IgD-negative memory B cell (primary cell): ENCODE measurements at regions not wholly inside any gene's neighbourhood (a gene's known extent, or its start where the extent isn't known, plus 50 kb on each side); places are given as distances from the start of the nearest gene placed in this dataset.
"Not testable (repeated sequence)": the region's sequence is repeated elsewhere in the genome, so short reads cannot be mapped to it uniquely, and the experiment has no call there.

Source experiments
- H3K27ac Mint-ChIP-seq, 3 donors: one replicate each; pipeline ENCODE4 v1.8.0; 2020 to 2022; ENCODE audit warnings: mild to moderate bottlenecking in 3 of 3, mixed read lengths in 3 of 3, moderate library complexity in 1 of 3
- H3K27me3 Mint-ChIP-seq: one replicate; pipeline ENCODE4 v1.8.0; 2021; ENCODE audit warnings: mixed read lengths
- H3K36me3 Mint-ChIP-seq: one replicate; pipeline ENCODE4 v1.8.0; 2020; ENCODE audit warnings: mild to moderate bottlenecking, mixed read lengths
- H3K4me1 Mint-ChIP-seq, 3 donors: one replicate each; pipeline ENCODE4 v1.8.0; 2020 to 2022; ENCODE audit warnings: mixed read lengths in 3 of 3, mild to moderate bottlenecking in 1 of 3
- H3K4me3 Mint-ChIP-seq, 4 donors: one replicate each; pipeline ENCODE4 v1.8.0; 2020 to 2022; ENCODE audit warnings: mild to moderate bottlenecking in 4 of 4, mixed read lengths in 4 of 4, moderate library complexity in 3 of 4
- H3K9me3 Mint-ChIP-seq, 3 donors: one replicate each; pipeline ENCODE4 v1.8.0; 2020 to 2021; ENCODE audit warnings: mixed read lengths in 3 of 3, mild to moderate bottlenecking in 1 of 3

- H3K9me3 Mint-ChIP-seq: peaks cover 0 to 8% (median 3%) of the 10 kb centered on the region in 3 donors
- H3K27ac Mint-ChIP-seq: no peak overlapping the region
- no peaks in the 10 kb centered on the region for H3K4me1 Mint-ChIP-seq
Observed at GRCh38 chr18:66966171-66966570, 362.3 kb upstream of the CDH19 start.

DNA sequence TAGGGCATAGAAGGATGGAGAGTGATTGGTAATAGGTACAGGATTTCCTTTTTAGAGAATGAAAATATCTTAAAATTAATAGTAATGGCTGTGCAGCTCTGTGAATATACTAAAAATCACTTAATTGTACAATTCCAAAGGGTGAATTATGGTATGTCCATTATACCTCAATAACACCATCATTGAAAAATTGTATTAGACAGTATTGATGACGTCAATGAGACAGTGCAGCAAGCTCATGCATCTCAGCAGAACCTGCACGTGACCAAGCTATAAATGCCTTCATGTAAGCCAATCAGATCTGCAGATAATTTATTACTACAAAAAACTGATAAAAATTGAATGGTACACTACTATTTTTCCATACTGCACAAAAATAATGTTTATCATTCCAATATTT is 354.4 kb upstream of the CDH19 start:
- Mint-ChIP-seq H3K4me1 (no peaks in the 10 kb centered on the region), H3K27me3 (no peaks in the 10 kb centered on the region), H3K36me3 (no peaks in the 10 kb centered on the region), H3K27ac (no peak overlapping the region), H3K9me3 (peaks cover 0 to 3% (median 1%) of the 10 kb centered on the region in 3 donors), H3K4me3 (no peak overlapping the region)

More at GRCh38 chr18:66966171-66966570, 362.3 kb upstream of the CDH19 start:
- Mint-ChIP-seq H3K4me3 (peak overlapping the region in 1 of 4 donors; percentile 2), H3K36me3 (no peaks in the 10 kb centered on the region), H3K27me3 (no peaks in the 10 kb centered on the region)

DNA sequence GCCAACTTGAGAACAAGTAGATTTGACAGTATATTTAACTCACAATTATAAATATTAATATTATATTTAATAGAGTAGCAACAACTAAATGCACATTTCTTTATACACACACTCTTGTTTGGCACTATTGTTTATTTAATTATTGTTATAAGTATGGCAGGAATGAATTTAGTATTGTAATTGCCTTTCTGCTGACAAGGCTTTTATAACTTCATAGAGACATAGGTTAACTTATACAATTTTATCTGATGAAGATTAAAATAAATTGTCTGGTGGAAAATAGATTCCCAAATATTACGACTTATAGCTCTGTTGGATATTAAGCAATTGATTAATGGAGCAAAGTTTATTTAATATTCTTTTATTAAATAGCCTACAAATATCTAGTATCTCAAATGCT is 347.9 kb upstream of the CDH19 start:
- H3K27ac Mint-ChIP-seq: no peak overlapping the region
- no peaks in the 10 kb centered on the region for H3K36me3 Mint-ChIP-seq

GRCh38 chr18:66949419-66949818 is 345.5 kb upstream of the CDH19 start:
- Mint-ChIP-seq H3K9me3 (peaks cover 4 to 5% (median 4%) of the 10 kb centered on the region in 3 donors), H3K4me1 (no peaks in the 10 kb centered on the region), H3K4me3 (no peak overlapping the region), H3K27me3 (no peaks in the 10 kb centered on the region), H3K36me3 (no peaks in the 10 kb centered on the region), H3K27ac (no peak overlapping the region)

More for the DNA sequence above, 347.9 kb upstream of the CDH19 start:
- no peak overlapping the region for H3K4me3 Mint-ChIP-seq
- peaks cover 4% of the 10 kb centered on the region in 3 donors for H3K9me3 Mint-ChIP-seq
- no peaks in the 10 kb centered on the region for H3K27me3 Mint-ChIP-seq
- no peaks in the 10 kb centered on the region for H3K4me1 Mint-ChIP-seq

GRCh38 chr18:66937546-66937945 is 333.7 kb upstream of the CDH19 start:
- Mint-ChIP-seq H3K36me3 (no peaks in the 10 kb centered on the region), H3K27me3 (no peaks in the 10 kb centered on the region), H3K27ac (no peak overlapping the region), H3K9me3 (peaks cover 0 to 10% (median 1%) of the 10 kb centered on the region in 3 donors), H3K4me3 (no peak overlapping the region), H3K4me1 (no peaks in the 10 kb centered on the region)

- H3K4me3 Mint-ChIP-seq: no peak overlapping the region
- H3K4me1 Mint-ChIP-seq: no peaks in the 10 kb centered on the region
- peaks cover 0 to 6% (median 5%) of the 10 kb centered on the region in 3 donors for H3K9me3 Mint-ChIP-seq
- no peak overlapping the region for H3K27ac Mint-ChIP-seq
- peaks cover 2% of the 10 kb centered on the region for H3K36me3 Mint-ChIP-seq
- H3K27me3 Mint-ChIP-seq: no peaks in the 10 kb centered on the region
Observed at GRCh38 chr18:66931010-66931409, 327.1 kb upstream of the CDH19 start.

DNA sequence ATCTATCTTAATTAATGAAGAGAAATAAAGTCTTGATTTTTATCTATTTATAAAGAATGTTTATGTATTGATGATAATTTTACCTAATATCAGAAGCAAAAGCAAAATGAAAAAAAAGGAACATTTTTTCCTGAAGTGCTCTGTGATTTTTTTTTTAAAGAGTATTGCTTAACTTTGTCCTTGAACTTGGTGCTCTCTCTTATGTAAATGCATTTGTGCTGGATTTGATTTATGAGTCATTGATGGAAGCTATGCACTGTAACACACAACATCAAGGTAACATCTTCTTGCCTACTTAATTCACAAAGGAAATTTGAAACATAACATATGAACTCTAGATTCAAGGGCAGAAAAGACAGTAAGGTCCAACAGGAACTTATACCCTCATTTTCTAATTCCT is 312.9 kb upstream of the CDH19 start:
- no peaks in the 10 kb centered on the region for H3K4me1 Mint-ChIP-seq
- no peak overlapping the region for H3K27ac Mint-ChIP-seq
- H3K9me3 Mint-ChIP-seq: no peaks in the 10 kb centered on the region
- no peaks in the 10 kb centered on the region for H3K27me3 Mint-ChIP-seq
- H3K36me3 Mint-ChIP-seq: no peaks in the 10 kb centered on the region
- no peak overlapping the region for H3K4me3 Mint-ChIP-seq

DNA sequence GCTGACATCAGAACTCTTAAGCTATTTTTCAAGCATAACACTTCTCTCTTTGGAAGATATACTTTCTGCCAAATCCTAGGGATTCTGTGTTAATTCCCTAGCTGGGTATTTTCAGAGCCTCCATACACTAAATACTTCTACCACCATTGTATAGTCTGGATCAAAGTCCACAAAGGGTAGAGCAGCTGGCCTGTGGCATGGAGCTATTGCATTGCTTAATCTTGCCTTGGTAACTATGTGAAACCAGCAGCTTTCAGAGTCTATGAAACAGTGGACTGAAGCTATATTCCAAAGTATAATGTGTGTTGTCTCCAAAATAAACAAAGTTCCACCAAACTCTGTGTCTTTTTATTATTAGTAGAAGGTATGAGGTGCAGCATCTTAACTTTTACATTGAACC is 296.9 kb upstream of the CDH19 start:
- peaks cover 0 to 17% (median 2%) of the 10 kb centered on the region in 3 donors for H3K9me3 Mint-ChIP-seq
- H3K36me3 Mint-ChIP-seq: peaks cover 1% of the 10 kb centered on the region
- no peak overlapping the region for H3K4me3 Mint-ChIP-seq
- H3K4me1 Mint-ChIP-seq: peaks cover 0 to 1% (median 0%) of the 10 kb centered on the region in 3 donors
- H3K27me3 Mint-ChIP-seq: no peaks in the 10 kb centered on the region
- H3K27ac Mint-ChIP-seq: no peak overlapping the region

DNA sequence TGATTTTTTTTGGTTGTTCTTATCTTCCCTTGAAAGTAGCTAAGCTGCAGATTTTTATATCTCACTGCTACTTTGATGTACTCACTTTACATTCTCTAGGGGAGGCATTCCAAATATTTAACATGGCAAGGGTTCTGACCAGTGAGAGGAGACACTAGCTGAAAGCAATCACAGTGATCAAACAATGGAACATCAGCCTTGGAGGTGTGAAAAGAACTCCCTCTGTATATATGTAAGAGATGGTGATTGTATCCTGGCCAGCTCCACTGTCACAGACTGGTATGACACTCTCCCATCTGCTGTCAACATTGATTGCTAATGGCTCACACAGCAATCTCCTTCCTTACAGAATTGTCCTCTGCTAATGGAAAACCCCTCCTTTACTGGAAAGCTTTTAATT is 291.7 kb upstream of the CDH19 start:
- peaks cover 0 to 17% (median 2%) of the 10 kb centered on the region in 3 donors for H3K9me3 Mint-ChIP-seq
- H3K36me3 Mint-ChIP-seq: peaks cover 1% of the 10 kb centered on the region
- no peak overlapping the region for H3K4me3 Mint-ChIP-seq
- no peak overlapping the region for H3K27ac Mint-ChIP-seq
- H3K4me1 Mint-ChIP-seq: no peaks in the 10 kb centered on the region
- H3K27me3 Mint-ChIP-seq: no peaks in the 10 kb centered on the region

- H3K4me1 Mint-ChIP-seq: no peaks in the 10 kb centered on the region
- H3K9me3 Mint-ChIP-seq: peaks cover 0 to 14% (median 2%) of the 10 kb centered on the region in 3 donors
- H3K27ac Mint-ChIP-seq: no peak overlapping the region
- no peaks in the 10 kb centered on the region for H3K27me3 Mint-ChIP-seq
- H3K36me3 Mint-ChIP-seq: peaks cover 1% of the 10 kb centered on the region
- no peak overlapping the region for H3K4me3 Mint-ChIP-seq
Observed at GRCh38 chr18:66894851-66895250, 291.0 kb upstream of the CDH19 start.

GRCh38 chr18:66892388-66892787 is 288.5 kb upstream of the CDH19 start:
- not testable (repeated sequence) for H3K4me3 Mint-ChIP-seq, H3K27ac Mint-ChIP-seq, H3K4me1 Mint-ChIP-seq, H3K27me3 Mint-ChIP-seq, H3K9me3 Mint-ChIP-seq, H3K36me3 Mint-ChIP-seq

DNA sequence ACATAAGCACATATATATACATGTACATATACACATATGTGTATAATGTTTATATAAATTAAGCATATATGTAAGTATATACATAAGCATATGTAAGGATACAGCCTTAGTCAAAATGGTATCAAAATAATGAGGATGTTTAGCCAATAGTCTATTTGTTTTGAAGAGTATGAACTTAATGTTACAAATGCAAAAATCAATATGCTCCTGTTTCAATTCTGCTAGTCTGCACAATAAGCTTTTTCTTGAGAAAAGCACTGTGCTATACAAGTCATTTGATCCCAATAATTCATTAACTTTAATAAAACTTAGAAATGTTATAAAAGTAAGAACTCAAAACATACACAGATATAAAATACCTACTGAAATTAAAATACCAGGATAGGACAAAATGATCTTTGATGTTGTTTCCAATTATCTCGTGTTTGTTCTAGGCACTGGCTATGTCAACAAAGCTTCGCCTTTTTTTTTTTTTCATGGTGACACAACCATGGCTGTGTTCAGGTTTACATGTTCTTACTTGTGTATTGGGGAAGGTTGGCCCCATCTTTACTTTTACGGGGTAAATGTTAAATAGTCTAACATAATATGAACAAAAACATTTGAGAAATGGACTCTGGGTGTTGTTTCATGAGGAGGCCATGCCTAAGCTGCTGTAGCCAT is 271.1 kb upstream of the CDH19 start:
- Mint-ChIP-seq H3K9me3 (no peaks in the 10 kb centered on the region), H3K4me1 (no peaks in the 10 kb centered on the region), H3K27ac (no peak overlapping the region), H3K36me3 (no peaks in the 10 kb centered on the region), H3K4me3 (no peak overlapping the region), H3K27me3 (no peaks in the 10 kb centered on the region)

DNA sequence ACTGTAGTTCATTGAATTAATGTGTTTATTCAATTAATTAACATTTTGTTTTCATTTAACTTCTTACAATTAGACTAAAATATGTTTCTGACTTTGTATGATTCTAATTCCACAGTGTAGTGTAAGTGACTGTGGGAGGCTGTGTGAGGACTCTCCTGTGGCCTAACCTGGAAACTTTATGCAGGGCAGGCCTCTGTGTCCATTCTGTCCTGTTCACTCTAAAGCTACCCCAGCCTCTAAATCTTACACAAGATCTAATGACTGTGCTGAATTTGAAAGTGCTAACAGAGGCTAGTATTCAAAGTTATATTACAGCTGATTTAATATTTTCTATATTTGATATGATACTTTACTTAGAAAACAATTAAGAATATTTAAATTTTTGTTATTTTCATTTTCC is 270.5 kb upstream of the CDH19 start:
- H3K9me3 Mint-ChIP-seq: no peaks in the 10 kb centered on the region

GRCh38 chr18:66873899-66874298 is 270.0 kb upstream of the CDH19 start:
- H3K36me3 Mint-ChIP-seq: no peaks in the 10 kb centered on the region
- no peaks in the 10 kb centered on the region for H3K9me3 Mint-ChIP-seq
- H3K4me1 Mint-ChIP-seq: no peaks in the 10 kb centered on the region
- no peak overlapping the region for H3K27ac Mint-ChIP-seq
- no peaks in the 10 kb centered on the region for H3K27me3 Mint-ChIP-seq
- H3K4me3 Mint-ChIP-seq: no peak overlapping the region

More for the DNA sequence above, 270.5 kb upstream of the CDH19 start:
- Mint-ChIP-seq H3K27ac (no peak overlapping the region), H3K4me3 (no peak overlapping the region), H3K4me1 (no peaks in the 10 kb centered on the region), H3K36me3 (no peaks in the 10 kb centered on the region), H3K27me3 (no peaks in the 10 kb centered on the region)

- no peaks in the 10 kb centered on the region for H3K4me1 Mint-ChIP-seq
- no peaks in the 10 kb centered on the region for H3K9me3 Mint-ChIP-seq
Observed at GRCh38 chr18:66872277-66872676, 268.4 kb upstream of the CDH19 start.

DNA sequence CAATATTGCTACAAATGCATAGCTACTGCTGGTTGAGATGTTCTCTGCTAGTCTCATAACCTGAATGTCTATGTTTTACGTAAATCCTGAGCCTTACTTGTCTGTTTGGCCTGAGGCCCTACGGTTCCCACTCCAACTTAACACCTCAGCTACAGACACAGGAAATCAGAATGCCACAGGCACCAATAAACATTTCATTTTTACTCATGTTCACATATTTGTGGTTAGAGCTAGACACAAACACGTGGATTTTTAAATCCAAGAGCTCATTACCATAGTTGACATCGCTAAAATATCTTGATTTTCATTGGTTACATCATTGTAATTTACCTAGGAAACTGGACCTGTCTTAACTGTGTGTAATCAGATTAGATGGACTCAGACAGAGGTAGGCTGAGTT is 263.8 kb upstream of the CDH19 start:
- Mint-ChIP-seq H3K9me3 (no peaks in the 10 kb centered on the region), H3K4me1 (no peaks in the 10 kb centered on the region), H3K27me3 (no peaks in the 10 kb centered on the region), H3K27ac (no peak overlapping the region), H3K4me3 (no peak overlapping the region), H3K36me3 (no peaks in the 10 kb centered on the region)

More at GRCh38 chr18:66872277-66872676, 268.4 kb upstream of the CDH19 start:
- Mint-ChIP-seq H3K27ac (no peak overlapping the region), H3K4me3 (no peak overlapping the region), H3K27me3 (no peaks in the 10 kb centered on the region), H3K36me3 (no peaks in the 10 kb centered on the region)
